Stimulated activated naive B cell treated with anti-CD40 and anti-IgM and Interleukin-4, amounts not matched to agents 10 μg/mL and 1 μg/mL and 100 μg/mL, for 72 hours (primary cell): ENCODE measurements at regions not wholly inside any gene's neighbourhood (a gene's known extent, or its start where the extent isn't known, plus 50 kb on each side); places are given as distances from the start of the nearest gene placed in this dataset.
"Not testable (repeated sequence)": the region's sequence is repeated elsewhere in the genome, so short reads cannot be mapped to it uniquely, and the experiment has no call there.

ENCODE experiments used
- ATAC-seq, 2 donors: fragments of 150-1000 bp; cut with Tn5 transposase; replicated peaks; 2 replicates each; pipeline ENCODE4 v1.10.0; 2021; ENCODE audit warnings: moderate library complexity in 1 of 2
- DNase-seq: peaks from one replicate; pipeline ENCODE4 v3.0.0; 2021
- H3K27ac Mint-ChIP-seq: one replicate; pipeline ENCODE4 v1.8.0; 2022; ENCODE audit warnings: mild to moderate bottlenecking, mixed read lengths
- H3K27me3 Mint-ChIP-seq, 2 donors: one replicate each; pipeline ENCODE4 v1.8.0; 2022; ENCODE audit warnings: mixed read lengths in 2 of 2
- H3K36me3 Mint-ChIP-seq, 2 donors: one replicate each; pipeline ENCODE4 v1.8.0; 2022; ENCODE audit warnings: mixed read lengths in 2 of 2, mild to moderate bottlenecking in 1 of 2
- H3K4me1 Mint-ChIP-seq, 2 donors: one replicate each; pipeline ENCODE4 v1.8.0; 2022; ENCODE audit warnings: mixed read lengths in 2 of 2, mild to moderate bottlenecking in 1 of 2
- H3K4me3 Mint-ChIP-seq, 2 donors: one replicate each; pipeline ENCODE4 v1.8.0; 2022; ENCODE audit warnings: mild to moderate bottlenecking in 2 of 2, mixed read lengths in 2 of 2, moderate library complexity in 1 of 2
- H3K9me3 Mint-ChIP-seq, 2 donors: one replicate each; pipeline ENCODE4 v1.8.0; 2022; ENCODE audit warnings: mixed read lengths in 2 of 2, mild to moderate bottlenecking in 1 of 2

DNA sequence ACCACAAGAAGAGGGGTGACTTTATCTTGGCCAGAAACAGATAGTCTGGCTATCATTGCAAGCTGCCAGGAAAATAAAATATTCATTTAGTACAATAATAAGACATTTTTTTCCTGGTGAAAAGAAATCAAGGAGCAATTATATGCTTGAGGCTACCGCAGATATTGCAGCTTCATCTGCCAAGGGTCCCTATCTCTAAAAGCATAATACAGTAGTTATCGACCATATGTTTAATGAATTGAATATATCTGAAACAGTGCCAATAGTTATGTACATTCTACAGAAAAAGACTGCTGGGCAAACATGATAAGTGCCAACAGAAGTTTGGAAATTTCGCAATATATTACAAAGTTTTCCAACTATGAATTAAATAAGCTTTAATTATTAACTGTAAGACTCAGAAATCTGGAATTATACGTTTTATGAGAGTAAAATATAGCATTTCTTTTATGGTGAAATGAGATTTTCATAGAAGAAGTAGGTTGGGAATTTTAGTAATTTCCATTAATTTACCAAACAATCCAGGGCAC is 561.1 kb upstream of the ZP4 start:
- H3K9me3 Mint-ChIP-seq, result no peaks in the 10 kb centered on the region
- no peaks in the 10 kb centered on the region for H3K36me3 Mint-ChIP-seq
- H3K27ac Mint-ChIP-seq, result no peak overlapping the region
- H3K4me1 Mint-ChIP-seq, result no peaks in the 10 kb centered on the region
- H3K4me3 Mint-ChIP-seq, result no peak overlapping the region
- DNase-seq (no peak), ATAC-seq (no peak)
- H3K27me3 Mint-ChIP-seq, result no peaks in the 10 kb centered on the region

DNA sequence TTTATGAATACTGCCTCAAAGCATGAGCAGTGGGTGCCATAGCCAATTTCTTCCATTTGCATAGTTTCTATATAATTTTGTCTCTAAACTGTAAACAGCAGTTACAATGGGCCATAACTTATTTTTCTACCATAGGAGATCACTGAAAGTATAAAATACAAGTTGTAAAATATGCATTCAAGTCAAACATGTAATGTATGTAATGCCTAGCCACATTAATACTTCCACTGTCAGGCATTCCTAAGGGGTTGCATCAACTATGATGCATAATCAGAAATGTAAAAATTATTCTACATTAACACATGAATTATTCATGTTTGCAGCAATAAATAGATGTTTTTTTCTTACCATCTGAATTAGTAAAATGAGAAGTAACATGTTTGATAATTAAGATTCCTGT is 560.3 kb upstream of the ZP4 start:
- Mint-ChIP-seq H3K27ac (no peak overlapping the region), H3K4me1 (no peaks in the 10 kb centered on the region), H3K4me3 (no peak overlapping the region), H3K9me3 (no peaks in the 10 kb centered on the region), H3K27me3 (no peaks in the 10 kb centered on the region), H3K36me3 (no peaks in the 10 kb centered on the region)
- no peak for ATAC-seq
- DNase-seq, result no peak

GRCh38 chr1:238443687-238444086 is 553.0 kb upstream of the ZP4 start:
- Mint-ChIP-seq H3K4me3 (no peak overlapping the region), H3K4me1 (no peaks in the 10 kb centered on the region), H3K9me3 (peaks cover 0 to 3% of the 10 kb centered on the region in 2 donors), H3K27me3 (no peaks in the 10 kb centered on the region), H3K36me3 (no peaks in the 10 kb centered on the region), H3K27ac (no peak overlapping the region)
- DNase-seq, result no peak
- ATAC-seq, result no peak

DNA sequence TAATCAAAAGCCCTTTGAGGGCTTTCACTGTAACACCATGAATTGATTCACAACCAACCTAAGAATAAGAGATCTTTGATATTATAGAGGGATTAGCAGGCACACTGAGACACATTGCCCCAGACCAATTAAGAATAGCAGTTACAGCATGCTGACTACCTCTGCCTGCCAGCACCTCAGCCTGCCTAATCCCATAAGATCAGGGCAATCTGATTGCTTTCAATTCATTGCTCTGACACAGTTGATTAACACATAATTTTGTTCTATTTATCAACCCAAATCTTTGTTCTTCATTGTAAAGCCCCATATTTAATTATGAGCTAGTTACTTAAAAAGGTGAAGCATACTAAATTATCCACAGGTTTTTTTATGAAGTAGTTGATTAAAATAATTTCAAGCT is 548.8 kb upstream of the ZP4 start:
- no peak for DNase-seq
- Mint-ChIP-seq H3K27me3 (no peaks in the 10 kb centered on the region), H3K27ac (no peak overlapping the region), H3K4me3 (no peak overlapping the region), H3K9me3 (peaks cover 0 to 3% of the 10 kb centered on the region in 2 donors), H3K4me1 (no peaks in the 10 kb centered on the region), H3K36me3 (no peaks in the 10 kb centered on the region)
- no peak for ATAC-seq

- Mint-ChIP-seq H3K4me1 (no peaks in the 10 kb centered on the region), H3K9me3 (peaks cover 0 to 3% of the 10 kb centered on the region in 2 donors), H3K36me3 (no peaks in the 10 kb centered on the region), H3K4me3 (no peak overlapping the region), H3K27ac (no peak overlapping the region), H3K27me3 (no peaks in the 10 kb centered on the region)
- DNase-seq (no peak), ATAC-seq (no peak)
Observed at GRCh38 chr1:238438311-238439270, 547.9 kb upstream of the ZP4 start.

GRCh38 chr1:238429703-238430102 is 539.0 kb upstream of the ZP4 start:
- DNase-seq, H3K36me3 Mint-ChIP-seq, ATAC-seq, H3K27me3 Mint-ChIP-seq, H3K27ac Mint-ChIP-seq, H3K9me3 Mint-ChIP-seq, H3K4me3 Mint-ChIP-seq, H3K4me1 Mint-ChIP-seq: not testable (repeated sequence)

DNA sequence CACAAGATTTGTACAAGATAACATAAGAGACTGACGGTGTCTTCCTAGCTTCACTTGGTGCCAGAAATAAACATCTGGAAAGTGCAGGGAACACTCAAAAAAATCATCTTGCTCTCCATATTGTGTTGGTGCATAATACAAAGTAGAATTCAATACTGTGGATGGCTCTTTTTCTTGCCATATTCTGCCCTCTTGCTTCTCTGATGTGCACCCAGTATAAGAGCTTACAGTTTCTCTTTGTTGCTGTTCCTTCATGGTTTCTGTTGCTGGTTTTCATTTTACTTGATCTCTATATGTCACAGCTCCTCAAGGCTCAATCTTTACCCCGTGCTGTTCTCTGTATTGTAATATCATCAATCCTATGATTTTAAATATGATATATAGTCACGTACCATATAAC is 528.5 kb upstream of the ZP4 start:
- no peak for ATAC-seq
- H3K27me3 Mint-ChIP-seq, result no peaks in the 10 kb centered on the region
- peaks cover 0 to 3% of the 10 kb centered on the region in 2 donors for H3K9me3 Mint-ChIP-seq
- no peaks in the 10 kb centered on the region for H3K4me1 Mint-ChIP-seq
- H3K27ac Mint-ChIP-seq, result no peak overlapping the region
- DNase-seq, result no peak
- H3K4me3 Mint-ChIP-seq, result no peak overlapping the region
- no peaks in the 10 kb centered on the region for H3K36me3 Mint-ChIP-seq

DNA sequence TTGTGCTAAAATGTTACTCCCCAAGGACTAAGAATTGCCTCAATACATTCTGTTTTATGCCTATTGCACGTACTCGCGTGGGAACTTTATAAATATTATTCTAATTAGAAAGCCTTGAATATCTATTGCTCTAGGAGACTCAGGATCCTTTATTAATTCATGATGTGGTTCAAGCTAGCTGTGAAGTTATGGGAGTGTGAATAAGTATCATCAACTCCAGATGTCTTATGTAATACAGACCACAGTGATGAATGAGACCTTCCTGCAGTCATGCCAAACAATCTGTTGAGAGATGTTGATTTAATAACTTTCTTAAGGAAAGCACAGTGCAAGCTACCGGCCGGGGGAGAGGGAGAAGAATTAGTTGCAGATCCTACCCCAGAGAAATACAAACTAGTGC is 519.2 kb upstream of the ZP4 start:
- ATAC-seq (no peak), DNase-seq (no peak)
- Mint-ChIP-seq H3K27me3 (no peaks in the 10 kb centered on the region), H3K4me3 (no peak overlapping the region), H3K4me1 (no peaks in the 10 kb centered on the region), H3K27ac (no peak overlapping the region), H3K36me3 (no peaks in the 10 kb centered on the region), H3K9me3 (peaks cover 0 to 3% of the 10 kb centered on the region in 2 donors)

- Mint-ChIP-seq H3K27ac (no peak overlapping the region), H3K9me3 (peaks cover 0 to 3% of the 10 kb centered on the region in 2 donors), H3K27me3 (no peaks in the 10 kb centered on the region), H3K4me3 (no peak overlapping the region), H3K4me1 (no peaks in the 10 kb centered on the region), H3K36me3 (no peaks in the 10 kb centered on the region)
- no peak for DNase-seq
- ATAC-seq, result no peak
Observed at GRCh38 chr1:238409191-238409850, 518.6 kb upstream of the ZP4 start.

DNA sequence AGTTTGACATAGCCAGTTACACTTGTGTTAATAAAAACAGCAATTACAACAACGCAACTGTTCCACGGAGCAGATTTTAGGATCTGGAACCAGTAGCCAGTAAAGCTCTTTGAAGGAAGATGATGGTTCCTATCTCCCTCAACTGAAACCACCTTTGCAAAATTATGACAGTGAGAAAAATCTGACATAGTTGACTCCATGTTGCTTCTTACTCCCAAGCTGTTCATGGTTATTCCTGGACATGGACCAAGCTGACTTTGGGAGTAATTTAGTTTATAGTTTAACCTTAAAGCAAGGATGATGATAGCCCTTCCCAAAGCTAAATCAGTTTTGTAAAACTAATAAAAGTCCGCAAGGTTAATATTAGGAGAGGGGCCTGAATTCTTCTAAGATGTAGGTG is 518.0 kb upstream of the ZP4 start:
- H3K4me1 Mint-ChIP-seq, result no peaks in the 10 kb centered on the region
- no peaks in the 10 kb centered on the region for H3K27me3 Mint-ChIP-seq
- H3K27ac Mint-ChIP-seq, result no peak overlapping the region
- no peak overlapping the region for H3K4me3 Mint-ChIP-seq
- DNase-seq (no peak), ATAC-seq (no peak)
- no peaks in the 10 kb centered on the region for H3K36me3 Mint-ChIP-seq
- peaks cover 0 to 3% of the 10 kb centered on the region in 2 donors for H3K9me3 Mint-ChIP-seq

- H3K36me3 Mint-ChIP-seq, result no peaks in the 10 kb centered on the region
- no peaks in the 10 kb centered on the region for H3K27me3 Mint-ChIP-seq
- no peak for ATAC-seq
- H3K9me3 Mint-ChIP-seq, result peaks cover 3 to 4% of the 10 kb centered on the region in 2 donors
- no peak for DNase-seq
- no peaks in the 10 kb centered on the region for H3K4me1 Mint-ChIP-seq
- no peak overlapping the region for H3K27ac Mint-ChIP-seq
- no peak overlapping the region for H3K4me3 Mint-ChIP-seq
Observed at GRCh38 chr1:238406098-238406860, 515.6 kb upstream of the ZP4 start.

GRCh38 chr1:238404921-238405320 is 514.2 kb upstream of the ZP4 start:
- Mint-ChIP-seq H3K36me3 (no peaks in the 10 kb centered on the region), H3K27me3 (no peaks in the 10 kb centered on the region), H3K4me3 (no peak overlapping the region), H3K27ac (no peak overlapping the region), H3K9me3 (peaks cover 3 to 4% of the 10 kb centered on the region in 2 donors), H3K4me1 (no peaks in the 10 kb centered on the region)
- ATAC-seq (no peak), DNase-seq (no peak)

GRCh38 chr1:238404481-238404880 is 513.8 kb upstream of the ZP4 start:
- Mint-ChIP-seq H3K4me1 (no peaks in the 10 kb centered on the region), H3K27me3 (no peaks in the 10 kb centered on the region), H3K36me3 (no peaks in the 10 kb centered on the region), H3K9me3 (peaks cover 3 to 4% of the 10 kb centered on the region in 2 donors), H3K27ac (no peak overlapping the region), H3K4me3 (no peak overlapping the region)
- DNase-seq, result no peak
- no peak for ATAC-seq

- no peak for ATAC-seq
- peaks cover 0 to 4% of the 10 kb centered on the region in 2 donors for H3K9me3 Mint-ChIP-seq
- H3K4me1 Mint-ChIP-seq, result no peaks in the 10 kb centered on the region
- no peak overlapping the region for H3K27ac Mint-ChIP-seq
- no peak for DNase-seq
- H3K4me3 Mint-ChIP-seq, result no peak overlapping the region
- no peaks in the 10 kb centered on the region for H3K36me3 Mint-ChIP-seq
- H3K27me3 Mint-ChIP-seq, result no peaks in the 10 kb centered on the region
Observed at GRCh38 chr1:238401144-238401543, 510.4 kb upstream of the ZP4 start.
